OCI-LY1 (cell line): ENCODE measurements at regions not wholly inside any gene's neighbourhood (a gene's known extent, or its start where the extent isn't known, plus 50 kb on each side); places are given as distances from the start of the nearest gene placed in this dataset.

Experiments used
- CTCF ChIP-seq: fragments of 200-600 bp; sonication (generic), shearing (Covaris generic); IDR thresholded peaks from 2 replicates; pipeline ENCODE4 v1.5.1; 2017; ENCODE audit warnings: mild to moderate bottlenecking, antibody characterized with exemption, low read length, moderate library complexity, mixed read lengths
- EZH2 ChIP-seq: fragments of 200-600 bp; sonication (generic), shearing (Covaris generic); IDR thresholded peaks from 2 replicates; pipeline ENCODE4 v1.8.0; 2017; ENCODE audit warnings: borderline replicate concordance, mixed run types, mild to moderate bottlenecking, antibody characterized with exemption, low read length, moderate library complexity, mixed read lengths

DNA sequence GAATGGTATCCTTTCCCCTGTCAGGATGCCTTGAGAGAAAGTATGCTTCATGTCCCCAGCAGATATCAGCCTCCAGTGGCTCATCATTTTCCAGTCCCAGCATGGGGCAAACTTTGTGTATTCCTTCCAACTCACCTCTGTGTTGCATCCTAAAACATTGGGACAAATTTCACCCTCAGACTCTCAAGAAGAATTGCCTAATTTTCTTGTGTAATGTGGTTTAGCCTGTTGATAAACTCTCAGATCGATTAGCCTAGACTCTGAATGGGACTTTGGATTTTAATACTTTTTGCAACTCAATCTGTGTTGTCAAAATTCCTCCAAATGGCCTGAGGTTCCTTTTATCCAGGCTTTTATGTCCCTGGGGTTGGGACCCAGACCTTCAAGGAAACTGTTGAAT lies 805.3 kb downstream of the C4orf33 start:
- TF ChIP-seq CTCF (no peak), EZH2 (no peak)
